HuH-7.5 (cell line): ENCODE measurements at regions not wholly inside any gene's neighbourhood (a gene's known extent, or its start where the extent isn't known, plus 50 kb on each side); places are given as distances from the start of the nearest gene placed in this dataset.

Source experiments
- DNase-seq: peaks from one replicate; pipeline ENCODE4 v3.0.0; 2011; ENCODE audit warnings: low spot score

GRCh38 chr14:101453225-101453624, 108.1 kb upstream of the DIO3 start:
- DNase-seq: no peak

GRCh38 chr14:101454229-101454628, 107.1 kb upstream of the DIO3 start:
- no peak for DNase-seq

- DNase-seq: no peak
These were observed 104.8 kb upstream of the DIO3 start for GRCh38 chr14:101456246-101457175.

GRCh38 chr14:101457301-101457935, 103.9 kb upstream of the DIO3 start:
- no peak for DNase-seq

GRCh38 chr14:101457936-101458740, 103.2 kb upstream of the DIO3 start:
- DNase-seq: no peak

- DNase-seq: no peak
These were observed 102.3 kb upstream of the DIO3 start for GRCh38 chr14:101458741-101459550.

GRCh38 chr14:101459551-101459900, 101.8 kb upstream of the DIO3 start:
- DNase-seq: no peak

- no peak for DNase-seq
These were observed 100.8 kb upstream of the DIO3 start for GRCh38 chr14:101460521-101460920.

GRCh38 chr14:101460986-101461750, 100.1 kb upstream of the DIO3 start:
- DNase-seq: no peak

GRCh38 chr14:101461891-101462290, 99.4 kb upstream of the DIO3 start:
- no peak for DNase-seq

- no peak for DNase-seq
These were observed 98.3 kb upstream of the DIO3 start for GRCh38 chr14:101462726-101463565.

GRCh38 chr14:101463566-101464171, 97.6 kb upstream of the DIO3 start:
- no peak for DNase-seq

- DNase-seq: no peak
These were observed 96.8 kb upstream of the DIO3 start for GRCh38 chr14:101464310-101464983.

GRCh38 chr14:101464984-101465794, 96.1 kb upstream of the DIO3 start:
- DNase-seq: no peak

GRCh38 chr14:101465795-101466448, 95.4 kb upstream of the DIO3 start:
- no peak for DNase-seq

GRCh38 chr14:101466456-101467180, 94.7 kb upstream of the DIO3 start:
- DNase-seq: no peak
